ENCODE measurements at regions not wholly inside any gene's neighbourhood (a gene's known extent, or its start where the extent isn't known, plus 50 kb on each side); places are given as distances from the start of the nearest gene placed in this dataset.
"Not testable (repeated sequence)": the region's sequence is repeated elsewhere in the genome, so short reads cannot be mapped to it uniquely, and the experiment has no call there.

DNA sequence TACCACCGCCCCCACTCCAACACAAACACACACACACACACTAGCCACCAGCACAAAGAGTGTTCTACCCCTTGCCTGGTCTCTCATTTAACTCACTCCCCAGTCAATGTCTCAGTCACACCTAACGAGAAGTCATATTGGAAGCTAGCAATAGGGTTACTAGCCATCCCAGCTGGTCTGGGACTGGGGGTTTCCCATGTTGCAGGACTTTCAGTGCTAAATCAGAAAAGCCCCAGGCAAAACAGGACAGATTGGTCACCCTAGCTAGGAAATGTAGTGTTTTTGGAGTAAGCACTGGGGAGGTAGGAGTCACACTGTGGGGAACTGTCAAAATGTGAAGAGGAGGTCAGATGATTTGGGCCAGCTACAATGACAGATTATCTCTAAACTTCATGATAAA, 158.1 kb downstream of the UNC5CL start:
- no peak for DNase-seq

DNA sequence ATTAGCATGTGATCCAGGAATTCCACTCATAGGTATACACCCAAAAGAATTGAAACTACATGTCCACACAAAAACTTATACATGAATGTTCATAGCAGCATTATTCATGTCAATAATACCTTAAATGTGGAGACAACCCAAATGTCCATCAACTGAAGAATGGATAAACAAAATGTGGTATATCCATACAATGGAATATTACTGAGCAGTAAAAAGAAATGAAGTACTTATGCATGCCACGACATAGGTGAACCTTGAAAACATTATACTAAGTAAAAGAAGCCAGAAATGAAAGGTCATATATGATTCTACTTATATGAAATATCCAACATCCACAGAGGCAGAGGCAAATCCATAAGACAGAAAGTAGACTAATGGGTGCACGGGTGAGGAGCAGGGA, 159.9 kb downstream of the UNC5CL start:
- DNase-seq = no peak

DNA sequence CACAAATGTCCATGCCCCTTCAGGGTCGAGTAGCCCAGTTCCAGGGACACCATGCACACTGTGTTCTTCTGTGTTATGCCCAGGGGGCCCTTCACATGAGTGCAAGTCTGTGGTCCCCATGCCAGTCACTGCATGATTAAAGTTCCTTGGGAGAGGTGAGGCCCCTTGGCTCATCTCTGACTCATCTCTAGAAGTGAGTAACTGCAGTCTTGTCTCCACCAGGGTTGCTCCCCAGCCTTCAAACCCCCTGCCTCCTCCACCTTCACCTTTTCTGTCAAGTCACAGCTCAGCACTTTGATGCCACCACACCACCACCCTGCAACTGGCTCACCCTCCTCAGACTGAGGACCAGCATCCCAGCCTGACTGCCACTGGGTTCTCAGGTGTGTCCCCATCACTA, 161.7 kb downstream of the UNC5CL start:
- DNase-seq = no peak

DNA sequence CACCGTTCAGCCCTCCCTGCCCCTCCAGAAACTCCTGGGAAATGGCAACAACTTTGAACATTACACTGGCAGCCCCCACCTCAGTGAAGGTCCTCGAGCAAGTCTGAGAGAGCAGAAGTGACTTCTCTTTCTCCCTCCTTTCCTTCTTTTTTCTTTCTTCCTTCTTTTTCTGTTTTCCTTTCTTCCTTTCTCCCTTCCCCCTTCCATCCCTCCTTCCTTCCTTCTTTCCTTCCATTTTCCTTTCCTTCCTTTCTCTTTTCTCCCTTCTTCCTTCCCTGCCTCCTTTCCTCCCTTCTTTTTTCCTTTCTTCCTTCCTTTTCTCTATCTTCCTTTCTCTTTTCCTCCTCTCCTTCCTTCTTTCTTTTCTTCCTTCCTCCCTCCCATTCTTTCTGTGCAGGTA, 162.7 kb downstream of the UNC5CL start:
- no peak for DNase-seq

DNA sequence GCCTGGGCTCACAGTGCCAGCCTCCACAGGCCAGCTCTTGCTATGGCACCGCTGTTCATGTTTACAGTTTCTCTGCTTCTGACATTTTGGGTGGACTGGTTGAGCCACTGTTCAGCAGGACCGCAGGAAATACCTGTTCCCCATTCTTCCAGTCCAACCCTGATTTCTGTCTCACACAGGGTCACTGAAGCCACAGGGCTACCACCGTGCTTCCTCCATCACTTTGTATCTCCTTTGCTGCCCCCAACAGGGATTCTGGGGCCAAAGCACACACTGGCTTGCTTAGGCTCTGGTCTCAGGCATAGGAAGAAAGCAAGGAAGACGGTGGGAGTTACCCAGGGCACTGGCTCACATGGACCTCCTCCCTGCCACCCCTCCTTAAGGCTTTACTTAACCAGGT, 164.5 kb downstream of the UNC5CL start:
- no peak for DNase-seq

DNA sequence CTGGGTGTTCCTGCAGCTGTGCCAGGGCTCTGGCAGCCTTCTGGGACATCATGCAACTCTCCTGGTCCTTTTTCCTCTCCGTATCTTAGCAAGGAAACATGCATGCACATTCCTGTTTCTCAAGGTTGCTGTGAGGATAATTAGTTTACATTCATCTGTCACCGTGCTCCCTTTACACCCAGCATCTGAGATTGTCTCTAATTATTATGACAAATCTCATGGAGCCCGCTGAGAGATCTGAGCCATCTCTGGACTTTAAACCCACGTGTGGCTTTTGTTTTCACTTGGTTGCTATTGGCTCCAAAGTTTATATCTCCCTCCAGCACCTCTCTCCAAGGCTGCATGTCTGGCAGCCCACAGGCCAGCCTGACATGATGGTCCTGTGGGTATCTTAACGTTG, 167.6 kb downstream of the UNC5CL start:
- no peak for DNase-seq

DNA sequence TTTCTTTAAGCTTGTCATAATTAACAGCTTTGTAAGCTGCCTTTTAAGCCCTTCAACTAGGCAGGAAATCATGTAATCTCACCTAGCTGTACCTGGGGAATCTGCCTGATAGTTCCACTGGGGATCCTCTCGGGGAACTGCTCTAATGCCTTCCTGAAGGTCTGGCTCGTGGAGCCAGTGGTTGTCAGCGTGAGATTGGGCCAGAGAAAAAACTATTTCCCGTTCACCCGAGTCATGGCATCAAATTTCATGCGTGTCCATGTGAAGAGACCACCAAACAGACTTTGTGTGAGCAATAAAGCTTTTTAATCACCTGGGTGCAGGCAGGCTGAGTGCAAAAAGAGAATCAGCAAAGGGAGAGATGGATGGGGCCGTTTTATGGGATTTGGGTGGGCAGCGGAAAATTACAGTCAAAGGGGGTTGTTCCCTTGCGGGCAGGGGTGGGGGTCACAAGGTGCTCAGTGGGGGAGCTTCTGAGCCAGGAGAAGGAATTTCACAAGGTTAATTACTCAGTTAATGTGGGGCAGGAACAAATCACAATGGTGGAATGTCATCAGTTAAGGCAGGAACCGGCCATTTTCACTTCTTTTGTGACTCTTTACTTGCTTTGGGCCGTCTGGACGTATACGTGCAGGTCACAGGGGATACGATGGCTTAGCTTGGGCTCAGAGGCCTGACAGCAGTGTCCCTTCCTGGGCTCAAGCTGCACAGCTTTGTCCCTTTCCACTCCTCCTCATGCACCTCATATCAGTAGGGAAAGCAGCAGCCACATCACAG, 170.7 kb downstream of the UNC5CL start:
- not testable (repeated sequence) for DNase-seq

DNA sequence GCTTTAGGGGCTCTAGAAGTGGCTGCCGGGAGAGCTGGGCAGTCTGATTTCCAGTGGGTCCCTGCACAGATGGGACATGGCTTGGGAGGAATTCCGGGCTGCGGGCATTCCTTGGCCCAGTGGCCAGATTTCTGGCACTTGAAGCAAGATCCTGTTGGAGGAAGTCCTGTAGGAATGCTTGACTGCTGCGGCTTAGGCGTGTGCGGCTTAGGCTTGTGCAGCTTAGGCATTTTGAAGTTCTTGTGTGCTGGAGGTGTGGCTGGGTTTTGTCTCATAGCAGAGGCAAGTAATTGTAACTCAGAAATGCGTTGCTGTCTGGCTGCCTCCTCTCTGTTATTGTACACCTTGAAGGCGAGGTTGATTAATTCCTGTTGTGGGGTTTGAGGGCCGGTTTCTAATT, 171.5 kb downstream of the UNC5CL start:
- DNase-seq = not testable (repeated sequence)

DNA sequence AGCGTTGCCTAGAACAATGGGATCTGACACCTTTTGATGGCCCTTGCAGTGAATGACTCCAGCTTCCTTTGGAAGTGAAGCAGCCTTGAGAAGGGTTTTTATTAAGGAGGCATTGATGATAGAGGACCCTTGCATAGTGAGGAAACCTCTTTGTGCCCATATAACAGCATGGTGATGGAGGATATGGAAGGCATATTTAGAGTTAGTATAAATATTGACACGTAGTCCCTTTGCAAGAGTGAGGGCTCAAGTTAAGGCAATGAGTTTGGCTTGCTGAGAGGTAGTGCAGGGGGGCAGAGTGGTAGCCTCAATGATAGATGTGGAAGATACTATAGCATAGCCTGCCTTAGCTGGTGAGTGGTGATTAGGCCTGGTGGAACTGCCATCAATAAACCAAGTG, 173.8 kb downstream of the UNC5CL start:
- not testable (repeated sequence) for DNase-seq

DNA sequence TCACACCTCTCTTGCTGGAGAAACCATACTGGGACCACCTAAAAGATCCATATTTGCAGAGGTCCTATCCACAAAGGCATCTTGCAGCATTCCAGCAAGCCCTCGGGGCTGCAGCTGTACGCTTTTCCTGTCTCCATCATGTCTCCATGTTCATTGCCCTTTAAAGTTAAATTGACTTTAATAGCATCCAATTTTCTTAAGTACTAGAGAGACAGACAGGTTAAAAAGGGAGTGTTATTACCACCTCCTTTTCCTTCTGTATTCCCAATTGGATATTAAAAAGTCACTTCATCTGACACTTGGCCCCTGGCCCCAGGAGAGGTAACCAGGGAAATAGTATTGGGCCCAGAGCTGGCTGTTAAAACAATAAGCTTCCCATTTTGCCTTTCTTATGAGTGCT, 178.6 kb downstream of the UNC5CL start:
- DNase-seq = no peak

DNA sequence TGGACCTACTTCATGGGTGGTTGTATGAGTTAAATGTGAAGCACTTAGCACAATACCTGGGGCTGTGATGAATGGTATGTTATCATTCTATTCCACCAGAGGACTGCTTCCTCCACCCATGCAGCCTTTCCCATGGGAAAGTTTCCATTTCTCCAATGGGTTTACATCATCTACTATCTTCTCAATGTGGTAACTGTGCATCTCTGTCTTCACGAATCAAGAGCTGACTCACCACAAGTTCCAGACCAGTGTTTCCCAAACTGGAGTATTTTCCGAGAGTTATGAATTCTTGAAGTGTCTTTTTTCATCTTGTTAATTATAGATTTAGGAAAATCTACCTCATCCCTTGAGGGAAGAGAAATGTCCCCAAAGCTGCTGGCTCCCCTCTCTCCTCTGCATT, 182.8 kb downstream of the UNC5CL start:
- DNase-seq = no peak

DNA sequence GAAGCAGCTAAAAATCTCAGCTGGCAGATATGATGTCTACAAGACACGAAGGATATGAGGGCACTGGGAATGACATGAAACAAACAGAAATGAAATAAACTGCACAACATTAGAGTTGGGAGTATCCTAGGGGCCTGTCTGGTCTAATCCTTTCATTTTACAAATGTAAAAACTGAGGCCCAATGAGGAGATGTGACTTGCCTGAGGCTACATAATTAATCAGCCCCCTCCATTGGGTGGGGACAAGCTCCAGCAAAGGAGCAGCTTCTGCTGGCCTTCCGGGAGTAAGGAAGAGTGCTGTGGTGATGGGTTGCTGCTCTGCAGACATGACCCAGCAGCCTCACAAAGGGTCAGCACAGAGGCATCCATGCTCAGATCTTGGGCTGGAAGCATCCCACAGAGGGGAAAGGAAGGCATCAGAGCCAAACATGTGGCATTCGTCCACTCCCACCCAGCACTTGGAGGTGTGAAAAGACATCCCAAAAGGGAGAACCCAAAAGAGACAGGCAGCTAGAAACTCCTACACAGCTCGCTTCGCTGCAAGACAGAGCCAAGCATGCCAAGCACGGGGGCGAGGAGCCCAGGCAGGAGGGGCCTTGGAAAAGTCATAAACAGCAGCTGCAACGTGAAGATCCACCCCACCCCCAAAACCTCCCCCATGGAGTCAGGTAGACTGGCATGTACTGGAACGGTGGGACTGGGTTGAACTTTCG, 183.7 kb downstream of the UNC5CL start:
- no peak for DNase-seq

DNA sequence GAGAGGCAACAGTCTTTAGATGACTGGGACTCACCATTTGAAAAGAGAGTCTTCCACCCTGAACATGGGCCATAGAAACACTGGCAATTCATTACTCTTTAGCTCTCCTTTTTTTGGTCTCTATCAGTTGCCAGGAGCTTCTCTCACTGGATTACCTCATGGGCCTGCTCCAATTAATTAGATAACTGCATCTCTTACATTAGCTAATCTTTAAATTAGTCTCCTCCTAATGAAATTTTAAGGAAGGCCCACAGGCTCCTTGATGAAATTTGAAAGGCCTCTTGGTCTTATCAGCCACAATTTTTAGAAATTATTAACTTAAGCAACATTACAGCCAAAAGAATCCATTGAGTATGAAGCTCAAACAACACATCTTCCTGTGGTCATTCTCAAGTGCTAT, 184.4 kb downstream of the UNC5CL start:
- DNase-seq = no peak

DNA sequence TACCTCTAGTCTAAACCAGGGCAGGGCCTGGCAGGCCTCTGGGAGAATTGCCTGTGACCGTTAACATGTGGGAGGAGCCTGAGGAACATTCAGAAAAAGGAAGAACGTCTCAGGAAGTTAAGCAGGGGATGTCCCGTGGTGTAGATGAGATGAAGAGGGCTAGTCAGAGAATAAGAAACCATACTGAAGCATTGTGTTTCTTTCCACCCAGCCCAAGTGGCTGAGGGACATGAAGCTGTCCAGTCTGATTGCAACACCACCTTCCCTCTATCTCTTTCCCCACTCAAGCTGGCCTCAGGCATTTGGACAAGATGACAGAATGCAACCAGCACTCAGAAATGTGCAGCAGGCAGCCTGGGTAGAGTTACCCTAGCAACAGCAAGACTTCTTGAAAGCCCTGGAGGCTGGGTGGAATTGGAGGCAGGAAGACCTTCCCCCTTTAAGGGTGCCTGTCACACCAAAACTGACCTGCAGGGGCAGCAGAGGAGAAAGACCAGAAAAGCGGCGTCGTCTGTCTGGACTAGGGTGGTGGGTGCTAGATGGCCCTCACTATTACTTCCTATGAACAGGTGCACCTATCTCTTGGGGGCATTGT, 186.1 kb downstream of the UNC5CL start:
- no peak for DNase-seq

DNA sequence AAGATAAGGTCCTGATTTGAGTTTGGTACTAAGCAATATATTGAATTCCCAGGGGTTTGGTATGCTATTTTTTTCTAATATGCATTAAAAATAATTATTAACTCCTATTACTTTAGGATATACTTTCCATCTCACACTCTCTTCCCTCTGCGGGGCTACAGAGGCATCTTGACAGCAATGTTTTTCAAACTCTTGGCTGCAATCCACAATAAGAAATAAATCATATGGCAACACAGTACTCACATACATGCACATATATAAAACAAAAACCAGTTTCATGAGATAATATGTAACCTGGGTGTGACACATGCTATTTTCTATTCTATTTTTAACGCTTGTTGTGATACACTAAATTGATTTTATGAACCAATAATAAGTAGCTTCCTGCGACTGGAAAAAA, 189.5 kb downstream of the UNC5CL start:
- DNase-seq = no peak

DNA sequence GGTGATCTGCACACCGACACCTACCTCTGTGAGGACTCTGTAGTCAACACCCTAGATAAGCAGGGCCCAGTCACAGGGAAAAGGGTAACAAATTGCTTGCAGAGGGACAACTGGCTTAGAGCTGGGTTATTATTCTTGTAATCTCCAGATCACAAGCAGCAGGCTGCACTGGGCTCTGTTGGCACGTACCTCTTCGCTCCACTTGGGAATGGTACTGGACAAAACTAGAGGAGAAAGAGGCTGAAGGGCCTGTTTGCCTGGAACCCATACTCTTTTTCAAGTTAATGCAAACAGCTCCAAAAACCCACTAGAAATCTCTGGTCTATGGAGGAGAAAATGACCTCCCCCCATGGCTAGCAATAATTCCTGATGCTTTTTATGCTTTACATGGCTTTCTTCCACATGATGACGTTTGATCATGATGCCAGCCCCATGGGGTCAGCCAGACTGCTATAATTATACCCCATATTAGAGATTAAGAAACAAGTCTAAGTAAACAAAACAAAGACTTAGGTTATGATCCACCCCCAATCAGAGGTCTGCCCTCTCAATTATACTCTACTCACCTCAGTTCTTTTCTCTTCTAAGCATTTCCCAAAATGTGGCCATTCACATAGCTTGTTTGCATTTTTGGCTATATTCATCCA, 190.0 kb downstream of the UNC5CL start:
- peak; percentile 15 for DNase-seq

DNA sequence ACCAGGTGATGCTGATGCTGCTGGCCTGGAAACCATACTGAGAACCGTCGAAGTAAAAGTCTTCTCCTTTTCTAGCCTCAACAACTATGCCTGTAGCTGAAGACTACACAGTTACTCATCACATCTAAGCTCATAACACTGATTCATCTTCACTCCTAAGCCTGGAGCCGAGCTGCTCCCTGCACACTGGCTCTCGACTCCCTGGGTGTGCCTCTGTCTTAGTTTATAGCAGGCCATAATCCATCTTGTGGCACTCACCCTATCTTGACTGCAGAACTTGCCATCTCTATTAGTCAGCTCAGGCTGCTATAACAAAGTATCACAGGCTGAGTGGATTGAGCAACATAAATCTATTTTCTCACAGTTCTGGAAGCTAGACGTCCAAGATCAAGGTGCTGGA, 191.0 kb downstream of the UNC5CL start:
- DNase-seq = no peak

DNA sequence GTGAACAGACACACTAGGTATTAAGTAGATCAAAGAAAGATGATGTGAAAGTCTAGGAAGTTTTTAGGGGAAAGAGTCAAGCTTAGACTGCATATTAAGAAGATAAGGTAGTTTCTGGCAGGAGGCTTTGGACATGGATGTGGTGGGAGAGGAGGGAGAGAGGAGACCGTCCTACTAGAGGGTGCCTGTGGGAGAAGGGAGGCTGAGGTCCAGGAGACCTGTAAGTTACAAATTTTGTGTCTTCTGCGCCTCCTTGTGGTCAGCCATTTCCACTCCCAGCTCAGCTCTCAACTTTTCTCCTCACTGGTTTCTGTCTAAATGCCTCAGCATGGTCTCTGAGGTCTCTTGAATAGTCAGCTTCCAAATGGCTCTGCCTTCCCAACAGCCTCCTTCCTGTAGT, 193.5 kb downstream of the UNC5CL start:
- peak; percentile 5 for DNase-seq

DNA sequence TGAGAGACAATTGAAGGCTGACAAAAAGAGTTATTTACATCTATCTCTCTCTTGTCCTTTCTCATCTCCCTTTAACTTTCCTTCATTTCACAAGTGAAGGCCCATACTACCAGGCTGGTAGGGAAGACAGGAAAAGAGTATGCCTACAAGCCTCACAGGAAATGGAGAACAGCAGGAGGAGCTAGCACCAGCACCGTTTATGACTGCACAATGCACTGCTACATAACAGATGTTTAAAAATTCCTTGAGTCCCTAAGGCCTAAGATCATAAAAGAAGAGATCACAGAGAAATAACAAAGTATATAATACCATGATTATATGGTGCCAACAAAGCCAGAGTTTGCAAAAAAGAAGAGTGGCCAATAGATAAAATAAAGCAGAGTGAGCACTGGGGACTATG, 194.8 kb downstream of the UNC5CL start:
- DNase-seq = no peak

DNA sequence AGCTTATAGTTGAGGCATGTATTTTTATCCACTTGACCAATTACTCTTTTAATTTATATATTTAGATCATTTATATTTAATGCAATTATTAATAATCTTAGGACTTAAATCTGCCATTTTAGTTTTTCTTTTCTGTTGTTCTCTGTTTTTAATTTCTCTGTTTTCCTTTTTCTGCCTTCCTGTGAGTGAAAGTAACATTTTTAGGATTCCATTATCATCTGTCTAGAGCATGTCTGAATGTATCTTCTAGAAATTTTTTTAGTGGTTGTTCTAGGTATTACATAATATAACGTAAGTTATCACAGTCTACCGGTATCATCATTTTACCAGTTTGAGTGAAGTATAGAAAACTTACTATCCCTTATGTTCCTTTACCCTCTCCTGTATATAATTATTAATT, 197.3 kb downstream of the UNC5CL start:
- DNase-seq = no peak

DNA sequence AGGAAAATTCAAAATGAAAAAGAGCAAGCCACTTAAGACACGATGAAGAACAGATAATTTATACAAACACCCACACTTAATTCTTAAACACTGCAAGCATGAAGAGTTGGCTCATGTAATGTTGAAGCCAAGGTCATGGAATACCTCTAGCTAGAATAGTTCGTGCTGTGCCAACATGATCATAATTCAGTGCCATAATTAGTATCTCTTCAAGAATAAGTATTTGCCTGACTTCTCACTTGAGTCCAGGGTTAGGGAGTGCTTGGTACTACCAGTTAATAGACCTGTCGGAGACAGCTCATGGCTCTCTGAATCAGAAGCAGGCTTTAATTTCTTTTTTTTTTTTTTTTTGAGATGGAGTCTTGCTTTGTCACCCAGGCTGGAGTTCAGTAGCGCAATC, 206.3 kb downstream of the UNC5CL start:
- DNase-seq = no peak

DNA sequence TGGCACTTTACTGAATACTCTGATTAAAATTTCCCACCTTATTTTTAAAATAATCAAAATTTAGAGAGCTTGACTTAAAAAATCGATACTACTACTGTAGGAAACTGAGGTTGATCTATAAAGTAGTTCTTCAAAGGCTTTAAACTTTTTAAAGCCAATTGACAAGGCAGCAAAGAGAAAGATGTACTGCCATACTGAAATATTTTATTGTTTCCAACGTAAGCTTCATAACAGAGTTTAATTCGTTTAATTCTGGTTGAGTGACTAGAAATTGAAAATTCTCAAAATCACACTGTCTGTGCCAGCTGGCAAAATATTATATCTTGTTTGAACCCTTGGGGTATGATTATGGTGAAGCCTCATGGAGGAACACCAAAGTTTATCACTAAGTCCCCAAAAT, 207.6 kb downstream of the UNC5CL start:
- no peak for DNase-seq

DNA sequence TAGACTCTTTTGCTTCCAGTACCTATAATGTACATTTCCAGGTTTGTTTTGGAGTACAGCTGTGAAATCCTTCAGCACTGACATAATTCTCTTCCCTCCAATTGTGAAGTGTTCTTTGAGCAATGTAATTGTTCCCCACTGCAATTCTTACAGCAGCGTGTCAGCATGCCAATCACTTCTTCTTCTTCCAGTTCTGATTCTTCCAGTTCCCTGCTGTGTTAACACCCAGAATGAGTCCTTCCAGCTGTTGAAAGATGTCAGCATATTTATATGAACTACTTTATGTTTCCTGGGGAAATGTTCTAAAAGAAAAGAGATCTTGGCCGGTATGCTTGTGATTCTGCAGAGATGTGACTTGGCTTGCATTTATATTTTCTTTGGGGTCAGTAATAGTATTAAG, 213.9 kb downstream of the UNC5CL start:
- DNase-seq = no peak
